Inflammatory macrophage (primary cell): ENCODE measurements at regions not wholly inside any gene's neighbourhood (a gene's known extent, or its start where the extent isn't known, plus 50 kb on each side); places are given as distances from the start of the nearest gene placed in this dataset.

Source experiments
- DNase-seq, 2 donors: peaks; one replicate each; pipeline ENCODE4 v3.0.0-alpha.2; 2020 to 2022

DNA sequence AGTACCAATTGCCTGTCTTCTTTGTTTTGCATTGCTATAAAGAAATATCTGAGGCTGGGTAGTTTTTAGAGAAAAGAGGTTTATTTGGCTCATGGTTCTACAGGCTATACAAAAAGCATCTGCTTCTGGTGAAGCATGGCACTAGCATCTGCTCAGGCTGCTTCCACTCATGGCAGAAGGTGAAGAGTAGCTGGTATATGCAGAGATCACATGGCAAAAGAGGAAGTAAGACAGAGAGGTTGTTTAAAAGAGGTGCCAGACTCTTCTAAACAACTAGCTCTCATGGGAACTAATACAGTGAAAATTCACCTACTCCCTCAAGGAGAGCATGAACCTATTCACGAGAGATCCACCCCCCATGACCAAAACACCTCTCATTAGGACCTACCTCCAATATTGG, 56.7 kb upstream of the GUCA2B start:
- no peak for DNase-seq

DNA sequence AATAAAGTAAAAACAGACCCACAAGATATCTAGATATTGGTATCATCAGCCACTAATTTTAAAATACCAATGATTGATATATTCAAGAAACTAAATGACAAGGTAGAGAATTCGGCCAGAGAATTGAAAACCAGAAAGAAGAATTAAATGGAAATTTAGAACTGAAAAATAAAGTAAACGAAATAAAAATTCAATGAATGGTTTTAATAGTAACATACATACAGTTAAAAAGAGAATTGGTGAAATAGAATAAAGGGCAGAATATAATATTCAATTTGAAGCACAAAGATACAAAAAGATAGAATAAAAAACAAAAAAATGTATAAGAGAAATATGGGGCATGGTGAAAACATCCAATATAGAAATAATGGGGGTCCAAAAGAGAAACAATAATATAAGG, 64.0 kb upstream of the GUCA2B start:
- DNase-seq, result no peak

DNA sequence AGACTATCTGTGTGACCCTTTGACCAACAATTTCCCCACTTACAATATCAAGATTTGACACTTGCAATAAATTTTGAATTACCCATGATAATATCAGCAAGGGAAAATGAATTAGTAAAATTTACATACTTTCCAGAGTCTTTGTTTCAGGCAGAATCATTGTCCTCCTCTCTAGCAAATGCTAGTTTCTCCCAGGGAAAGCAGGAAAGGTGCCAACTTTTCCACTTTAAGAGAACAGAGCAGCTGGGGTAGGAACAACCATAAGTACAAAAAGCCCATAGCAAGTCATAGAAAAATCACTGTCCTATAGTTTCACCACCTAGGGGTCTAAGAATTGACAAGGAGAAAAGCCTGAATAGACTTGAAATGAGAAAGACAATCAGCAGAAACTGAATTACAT, 67.1 kb upstream of the GUCA2B start:
- no peak for DNase-seq

GRCh38 chr1:42085596-42085995, 67.6 kb upstream of the GUCA2B start:
- peak; percentile 57 to 68 for DNase-seq

DNA sequence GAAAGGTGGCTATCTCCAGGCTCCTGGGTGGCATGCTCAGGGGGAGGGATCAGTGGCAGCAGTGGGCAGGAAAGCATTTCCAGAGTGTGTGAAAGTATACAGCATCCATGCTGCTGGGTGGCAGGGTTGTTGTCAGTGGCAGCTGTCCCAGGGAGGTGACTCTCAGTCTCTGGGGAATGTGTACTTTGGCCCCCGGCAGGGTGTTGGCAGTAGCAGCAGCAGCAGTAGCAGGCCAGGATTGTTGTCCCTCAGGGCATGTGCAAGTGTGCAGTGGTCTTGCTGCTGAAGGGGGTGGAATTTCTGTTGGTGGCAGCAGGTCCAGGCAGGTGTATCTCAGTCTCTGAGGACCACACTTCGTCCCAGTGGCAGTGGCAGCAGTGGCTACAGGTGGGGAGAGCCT, 71.7 kb upstream of the GUCA2B start:
- DNase-seq, result no peak

DNA sequence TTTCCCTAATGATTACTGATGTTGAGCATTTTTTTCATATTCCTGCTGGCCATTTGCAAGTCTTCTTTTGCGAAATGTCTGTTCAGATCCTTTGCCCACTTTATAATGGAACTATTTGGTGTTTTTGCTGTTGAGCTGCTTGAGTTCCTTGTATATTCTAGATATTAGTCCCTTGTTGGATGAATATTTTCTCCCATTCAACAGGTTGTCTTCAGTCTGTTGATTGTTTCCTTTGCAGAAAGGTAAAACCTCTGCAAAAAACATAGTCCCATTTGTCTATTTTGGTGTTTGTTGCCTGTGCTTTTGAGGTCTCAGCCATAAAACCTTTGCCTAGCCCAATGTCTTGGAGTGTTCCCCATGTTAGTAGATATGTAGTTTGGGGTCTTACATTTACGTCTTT, 78.0 kb upstream of the GUCA2B start:
- DNase-seq, result no peak

GRCh38 chr1:42070996-42071395, 82.2 kb upstream of the GUCA2B start:
- no peak for DNase-seq

DNA sequence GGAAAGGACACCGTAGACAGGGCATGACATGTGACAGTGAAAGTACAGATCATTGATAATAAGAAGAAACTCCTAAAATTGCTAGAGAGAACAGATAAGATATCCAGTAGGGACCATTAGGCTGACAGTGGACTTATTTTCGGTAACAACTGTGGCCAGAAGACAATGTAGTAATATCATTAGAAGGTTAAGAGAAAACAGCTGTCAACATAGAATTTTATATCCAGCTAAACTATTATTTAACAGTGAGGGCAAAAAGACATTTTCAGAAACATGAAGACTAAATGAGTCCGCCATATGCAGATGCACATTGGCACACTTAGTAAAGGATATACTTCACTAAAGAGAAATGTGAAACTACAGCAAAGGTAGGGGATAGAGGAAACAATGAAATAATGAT, 95.4 kb upstream of the GUCA2B start:
- no peak for DNase-seq

DNA sequence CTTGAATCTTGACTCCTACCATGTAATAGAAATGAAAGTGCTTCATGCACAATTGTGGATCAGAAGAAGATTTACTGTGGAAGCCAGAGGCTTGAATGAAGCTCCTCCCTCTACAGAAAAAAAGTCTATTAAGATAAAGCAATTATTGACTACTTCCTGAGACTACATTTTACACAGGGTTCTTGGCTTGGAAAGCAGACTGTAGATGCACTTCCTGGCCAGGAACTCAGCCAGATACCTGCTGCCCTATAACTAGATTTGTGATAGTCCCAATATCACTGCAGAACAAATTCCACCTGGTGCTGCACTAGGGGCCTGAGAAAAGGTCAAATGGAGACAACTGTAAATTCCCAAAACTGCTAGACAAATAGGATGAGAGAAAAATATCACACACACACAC, 96.8 kb upstream of the GUCA2B start:
- DNase-seq, result no peak

DNA sequence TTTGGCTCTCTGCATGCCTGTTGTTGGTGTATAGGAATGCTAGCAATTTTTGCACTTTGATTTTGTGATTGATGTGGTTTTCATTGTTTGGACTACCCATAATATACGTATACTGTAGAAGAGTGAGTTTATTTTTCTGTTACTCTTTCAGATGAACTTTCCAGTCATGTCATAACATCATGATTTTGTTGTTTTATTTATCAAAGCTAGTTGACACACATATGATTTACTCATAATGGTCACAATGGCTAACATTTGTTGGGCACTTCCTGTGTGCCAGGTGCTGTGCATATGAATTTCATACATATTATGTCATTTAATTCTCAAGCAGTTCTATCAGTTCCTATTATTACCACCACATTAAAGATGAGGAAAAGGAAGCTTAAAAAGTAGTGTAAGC, 98.1 kb upstream of the GUCA2B start:
- DNase-seq, result no peak

- no peak for DNase-seq
Observed at GRCh38 chr1:42052072-42052699, 101.0 kb upstream of the GUCA2B start.

GRCh38 chr1:42047508-42047880, 105.7 kb upstream of the GUCA2B start:
- DNase-seq, result no peak

GRCh38 chr1:42046761-42047507, 106.3 kb upstream of the GUCA2B start:
- no peak for DNase-seq

DNA sequence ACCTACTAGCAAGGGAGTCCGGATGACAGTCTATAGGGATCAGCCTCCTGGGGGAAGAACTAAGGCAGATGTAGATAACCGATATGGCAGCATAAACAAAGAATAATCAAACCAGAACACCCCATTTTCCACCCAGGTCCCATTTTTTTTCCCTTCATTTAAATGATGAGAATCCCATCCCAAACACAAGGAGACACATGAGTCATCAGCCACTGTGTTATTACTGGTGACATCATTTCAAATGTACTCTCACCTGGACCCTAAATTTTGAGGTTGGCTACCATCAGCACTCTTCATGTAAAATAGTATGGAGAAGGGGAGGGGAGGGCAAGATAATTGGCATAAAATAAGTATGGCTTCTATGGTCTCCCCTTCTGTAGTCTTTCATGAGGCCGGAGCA, 108.9 kb upstream of the GUCA2B start:
- DNase-seq, result no peak

GRCh38 chr1:42043811-42044210, 109.4 kb upstream of the GUCA2B start:
- no peak for DNase-seq

- no peak for DNase-seq
Observed at GRCh38 chr1:42043182-42043581, 110.0 kb upstream of the GUCA2B start.

DNA sequence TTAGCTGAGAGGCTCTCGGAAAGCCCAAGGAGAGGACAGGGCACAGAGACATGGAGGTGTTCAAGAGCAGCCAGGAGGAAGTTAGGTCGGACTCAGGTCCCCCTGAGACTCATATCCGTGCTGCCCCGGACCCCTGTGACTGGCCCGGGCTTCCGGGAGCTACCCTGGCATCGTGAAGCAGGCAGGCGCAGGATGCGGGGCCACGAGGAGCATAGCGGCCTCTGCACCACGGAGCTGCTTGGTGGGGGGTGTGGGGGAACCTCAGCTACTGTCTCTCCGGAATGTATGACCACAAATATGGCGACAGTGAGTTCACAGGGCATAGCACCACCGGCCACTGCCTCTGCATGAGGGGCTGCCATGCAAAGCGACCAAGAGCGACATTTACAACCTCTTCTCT, 112.2 kb upstream of the GUCA2B start:
- DNase-seq, result no peak

GRCh38 chr1:42040159-42040558, 113.1 kb upstream of the GUCA2B start:
- DNase-seq, result no peak

- DNase-seq, result no peak
Observed at GRCh38 chr1:42038261-42038660, 114.9 kb upstream of the GUCA2B start.

GRCh38 chr1:42037586-42037985, 115.6 kb upstream of the GUCA2B start:
- no peak for DNase-seq

DNA sequence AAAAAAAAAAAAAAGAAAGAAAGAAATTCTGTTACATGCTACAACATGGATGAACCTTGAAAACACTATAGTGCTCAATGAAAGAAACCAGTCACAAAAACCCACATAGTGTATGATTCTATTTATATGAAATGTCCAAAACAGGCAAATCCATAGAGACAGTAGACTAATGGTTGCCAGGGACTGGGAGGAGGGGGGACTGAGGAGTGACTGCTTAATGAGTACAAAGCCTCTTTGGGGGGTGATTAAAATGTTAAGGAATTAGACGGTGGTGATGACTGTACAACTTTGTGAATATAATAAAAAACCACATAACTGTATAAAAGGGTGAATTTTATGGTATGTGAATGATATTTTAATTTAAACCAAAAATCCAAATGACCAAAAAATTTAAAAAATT, 116.0 kb upstream of the GUCA2B start:
- DNase-seq, result no peak

DNA sequence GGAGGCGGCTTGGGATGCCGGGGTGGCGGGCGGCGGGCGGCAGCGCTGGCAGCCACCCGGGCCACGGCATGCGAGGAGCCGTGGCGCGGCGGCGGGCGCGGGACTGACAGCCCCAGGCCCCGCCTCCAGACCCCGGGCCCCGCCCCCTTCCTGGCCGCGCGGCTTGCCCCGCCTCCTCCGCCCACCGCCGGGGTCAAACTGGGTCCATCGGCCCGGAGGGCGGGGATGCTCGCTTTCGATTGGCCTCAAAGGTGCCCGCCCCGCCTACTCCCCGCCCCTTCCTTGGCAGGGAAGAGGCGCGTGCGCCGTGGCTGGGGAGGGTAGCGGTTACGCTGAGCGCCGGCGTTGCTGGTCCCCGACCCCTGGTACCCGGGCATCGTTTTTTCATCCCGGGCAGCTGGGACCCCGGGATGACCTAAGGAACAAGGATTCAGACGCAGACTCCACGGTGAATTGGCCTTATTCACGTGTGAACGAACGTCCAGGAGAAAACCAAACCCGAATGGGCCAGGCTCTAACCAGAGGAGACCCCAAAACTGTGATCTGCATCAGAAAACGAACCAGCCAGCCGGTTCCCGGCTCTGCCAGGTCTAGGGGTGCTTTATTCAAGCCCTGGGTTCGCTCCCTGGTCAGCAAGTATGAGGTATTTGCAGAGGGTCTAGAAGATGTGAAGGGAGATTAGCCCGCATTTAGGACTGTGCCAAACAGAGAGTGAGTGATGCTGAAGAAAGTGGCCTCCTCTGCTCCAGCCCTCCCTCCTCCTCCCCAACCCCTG, 117.2 kb upstream of the GUCA2B start:
- peak; percentile 95 to 96 for DNase-seq

DNA sequence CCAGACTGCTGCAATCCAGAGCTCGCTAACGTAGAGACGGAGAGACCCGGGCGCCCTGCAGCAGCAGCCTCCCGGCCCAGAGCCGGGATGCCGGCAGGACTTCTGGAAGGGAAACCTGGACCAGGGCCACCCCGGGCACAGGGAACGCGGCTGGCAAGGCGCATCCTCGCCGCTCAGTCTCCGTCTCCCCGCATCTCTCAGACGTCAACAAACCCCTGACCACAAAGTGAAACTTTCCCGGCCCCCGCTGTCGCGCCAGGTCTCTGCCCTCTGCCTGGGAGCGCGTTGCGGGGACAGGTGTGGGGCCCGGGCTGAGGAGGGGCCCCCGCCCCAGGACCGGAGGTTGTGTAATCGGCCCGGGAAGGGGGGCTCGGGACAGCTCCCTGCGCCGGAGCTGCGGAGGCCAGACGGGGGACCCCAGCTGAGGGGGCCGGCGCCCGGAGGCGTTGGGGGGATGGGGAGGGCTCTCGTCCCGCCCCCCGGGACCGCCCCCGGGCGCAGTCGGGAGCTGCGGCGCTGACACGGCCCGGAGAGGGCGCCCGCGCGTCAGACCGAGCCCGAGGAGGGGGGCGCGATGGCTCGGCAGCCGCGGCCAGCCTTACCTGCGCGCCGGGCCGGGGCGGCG, 116.6 kb upstream of the HIVEP3 start:
- DNase-seq, result no peak

- peak; percentile 65 for DNase-seq
Observed at GRCh38 chr1:42034426-42034825, 115.7 kb upstream of the HIVEP3 start.
